Sciatic nerve (tissue), 2 donors: ENCODE measurements at regions not wholly inside any gene's neighbourhood (a gene's known extent, or its start where the extent isn't known, plus 50 kb on each side); places are given as distances from the start of the nearest gene placed in this dataset.
"Not testable (repeated sequence)": the region's sequence is repeated elsewhere in the genome, so short reads cannot be mapped to it uniquely, and the experiment has no call there.

Experiments
- ATAC-seq: fragments of 200-7000 bp; cut with Tn5 transposase; one replicate; pipeline ENCODE4 v1.9.1; 2020; ENCODE audit warnings: mild to moderate bottlenecking, moderate library complexity
- DNase-seq: peaks from one replicate; pipeline ENCODE4 v3.0.0-alpha.2; 2020; ENCODE audit warnings: low spot score
- intact Hi-C: fragments of 100-400 bp; cut with DNase I; formaldehyde crosslinking; loops from one replicate; pipeline ENCODE4 v1.14.2; 2022
- microRNA-seq: library from miRNA; unstranded; fragments of <30 nt; microRNA quantifications from one replicate; pipeline ENCODE4 v1.2.0, GENCODE V29; 2020
- donor health status: DM: no; HTN: no; CAD: no.
- donor health status: DM: no; HTN: no; CAD: no.

GRCh38 chrX:108903831-108904230 lies 167.5 kb upstream of the IRS4 start:
- DNase-seq, ATAC-seq, intact Hi-C loops: not testable (repeated sequence)

GRCh38 chrX:108900333-108900732 lies 164.0 kb upstream of the IRS4 start:
- DNase-seq (no peak), ATAC-seq (no peak)
- intact Hi-C loops, result no loop called here

GRCh38 chrX:108896349-108896748 lies 160.0 kb upstream of the IRS4 start:
- ATAC-seq, intact Hi-C loops, DNase-seq: not testable (repeated sequence)

GRCh38 chrX:108892501-108892900 lies 156.1 kb upstream of the IRS4 start:
- intact Hi-C loops, result no loop called here
- DNase-seq (no peak), ATAC-seq (no peak)

- no peak for DNase-seq
- intact Hi-C loops, result no loop called here
Measured at GRCh38 chrX:108875548-108875947, 139.2 kb upstream of the IRS4 start.

GRCh38 chrX:108843039-108843438 lies 106.7 kb upstream of the IRS4 start:
- ATAC-seq, intact Hi-C loops, DNase-seq: not testable (repeated sequence)

More at GRCh38 chrX:108875548-108875947, 139.2 kb upstream of the IRS4 start:
- ATAC-seq, result no peak

- ATAC-seq, result no peak
- no peak for DNase-seq
- intact Hi-C loops, result no loop called here
Measured at GRCh38 chrX:108833993-108834392, 97.6 kb upstream of the IRS4 start.

- DNase-seq, result no peak
- intact Hi-C loops, result no loop called here
Measured at GRCh38 chrX:108811891-108812290, 75.5 kb upstream of the IRS4 start.

GRCh38 chrX:108795240-108795639 lies 58.9 kb upstream of the IRS4 start:
- intact Hi-C loops, result no loop called here
- no peak for ATAC-seq

More at GRCh38 chrX:108811891-108812290, 75.5 kb upstream of the IRS4 start:
- no peak for ATAC-seq

More at GRCh38 chrX:108795240-108795639, 58.9 kb upstream of the IRS4 start:
- no peak for DNase-seq

Small RNA genes lying in the stretch of these regions (microRNA-seq; reads per million reads assigned to microRNA genes)
- 1.1 reads per million for gene MIR6087
